OCI-LY7 (cell line): ENCODE measurements at regions not wholly inside any gene's neighbourhood (a gene's known extent, or its start where the extent isn't known, plus 50 kb on each side); places are given as distances from the start of the nearest gene placed in this dataset.

ENCODE experiments used
- BruUV-seq: library from RNA; stranded (reverse); fragments of 400-500 nt; replicated peaks from 2 replicates; lab custom pipeline; 2021; lab: Mats Ljungman, UMichigan
- CTCF ChIA-PET: fragments of 300-600 bp; sonication (Branson Sonifier 250); formaldehyde crosslinking; loops from one replicate; lab custom pipeline; 2022; ENCODE audit warnings: antibody characterized with exemption; ENCODE audit not compliant: unreplicated experiment; lab: Charles Lee
- POLR2A ChIA-PET: fragments of 300-600 bp; sonication (Branson Sonifier 250); formaldehyde crosslinking; loops from one replicate; lab custom pipeline; 2022; ENCODE audit warnings: antibody characterized with exemption; lab: Charles Lee
- DNase-seq: peaks from one replicate; pipeline ENCODE4 v3.0.0-alpha.2; 2015; ENCODE audit warnings: low spot score
- H2AFZ ChIP-seq: fragments of 200-600 bp; sonication (generic), shearing (Covaris generic); 2 replicates; pipeline ENCODE4 v1.6.1; 2014; ENCODE audit warnings: mild to moderate bottlenecking, antibody characterized with exemption, low read length, moderate library complexity
- H3K27ac ChIP-seq: fragments of 200-600 bp; sonication (generic); 2 replicates; pipeline ENCODE4 v1.5.1; 2014; ENCODE audit warnings: mixed run types, low read depth, mild to moderate bottlenecking, moderate library complexity, low read length, inconsistent platforms; ENCODE audit not compliant: poor library complexity, severe bottlenecking
- H3K36me3 ChIP-seq: fragments of 200-600 bp; sonication (generic); 2 replicates; pipeline ENCODE4 v1.6.1; 2014; ENCODE audit warnings: mild to moderate bottlenecking, antibody characterized with exemption, low read length, moderate library complexity, mixed read lengths; ENCODE audit not compliant: insufficient read depth
- H3K4me1 ChIP-seq: fragments of 200-600 bp; sonication (generic); 2 replicates; pipeline ENCODE4 v1.5.1; 2014; ENCODE audit warnings: mild to moderate bottlenecking, low read length; ENCODE audit not compliant: insufficient read depth, poor library complexity, severe bottlenecking
- H3K4me2 ChIP-seq: fragments of 200-600 bp; sonication (generic); 2 replicates; pipeline ENCODE4 v1.6.1; 2014; ENCODE audit warnings: mild to moderate bottlenecking, low read length
- H3K4me3 ChIP-seq: fragments of 200-600 bp; sonication (generic); 2 replicates; pipeline ENCODE4 v1.5.1; 2014; ENCODE audit warnings: mild to moderate bottlenecking, low read depth, low read length; ENCODE audit not compliant: poor library complexity, severe bottlenecking
- H3K79me2 ChIP-seq: fragments of 200-600 bp; sonication (generic); 2 replicates; pipeline ENCODE4 v1.6.1; 2016; ENCODE audit warnings: low read depth, mild to moderate bottlenecking, low read length, moderate library complexity, mixed read lengths; ENCODE audit not compliant: insufficient read depth
- H3K9me2 ChIP-seq: fragments of 200-600 bp; sonication (generic); 2 replicates; pipeline ENCODE4 v1.6.1; 2016; ENCODE audit warnings: mild to moderate bottlenecking, low read length, mixed read lengths; ENCODE audit not compliant: insufficient read depth
- H3K9me3 ChIP-seq: fragments of 200-600 bp; sonication (generic); 2 replicates; pipeline ENCODE4 v1.6.1; 2014; ENCODE audit warnings: mild to moderate bottlenecking, mixed run types, low read length, mixed read lengths
- H4K20me1 ChIP-seq: fragments of 200-600 bp; sonication (generic); 2 replicates; pipeline ENCODE4 v1.6.1; 2014; ENCODE audit warnings: mild to moderate bottlenecking, antibody characterized with exemption, low read length, moderate library complexity, mixed read lengths; ENCODE audit not compliant: insufficient read depth
- EZH2phosphoT487 ChIP-seq: fragments of 200-600 bp; sonication (generic); IDR thresholded peaks from 2 replicates; pipeline ENCODE4 v1.6.1; 2018; ENCODE audit warnings: low read depth, borderline replicate concordance, mild to moderate bottlenecking, mixed run types, antibody characterized with exemption, low read length, moderate library complexity, mixed read lengths
- intact Hi-C: fragments of 100-400 bp; cut with micrococcal nuclease; formaldehyde crosslinking; loops from one replicate; pipeline ENCODE4 v1.10.0; 2022; ENCODE audit not compliant: unreplicated experiment
- TF ChIP-seq, protein P1 (sequence below): fragments of 200-600 bp; sonication (generic); conservative IDR thresholded peaks from 2 replicates; pipeline ENCODE4 v1.5.1; 2014; ENCODE audit warnings: mild to moderate bottlenecking, antibody characterized with exemption, low read length, moderate library complexity, mixed read lengths

DNA sequence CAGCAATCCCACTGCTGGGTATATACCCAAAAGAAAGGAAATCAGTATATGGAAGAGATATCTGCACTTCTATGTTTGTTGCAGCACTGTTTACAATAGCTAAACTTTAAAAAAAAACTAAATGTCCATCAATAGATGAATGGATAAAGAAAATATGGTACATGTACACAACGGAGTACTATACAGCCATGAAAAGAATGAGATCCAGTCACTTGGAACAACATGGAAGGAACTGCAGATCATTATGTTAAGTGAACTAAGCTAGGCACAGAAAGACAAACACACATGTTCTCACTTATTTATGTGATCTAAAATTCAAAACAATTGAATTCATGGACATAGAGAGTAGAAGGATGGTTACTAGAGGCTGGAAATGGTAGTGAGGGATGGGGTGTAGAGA lies 400.7 kb downstream of the ZNF674 start:
- no peaks in the 10 kb centered on the region for H3K4me1 ChIP-seq
- H4K20me1 ChIP-seq, result no peaks in the 10 kb centered on the region
- ChIA-PET POLR2A (no interaction called here), CTCF (no interaction called here)
- DNase-seq, result no peak
- intact Hi-C loops, result no loop called here
- H2AFZ ChIP-seq, result no peak overlapping the region
- no peaks in the 10 kb centered on the region for H3K36me3 ChIP-seq
- no peak overlapping the region for H3K4me3 ChIP-seq
- no peaks in the 10 kb centered on the region for H3K9me3 ChIP-seq
- no peaks in the 10 kb centered on the region for H3K9me2 ChIP-seq
- TF ChIP-seq, protein P1, sequence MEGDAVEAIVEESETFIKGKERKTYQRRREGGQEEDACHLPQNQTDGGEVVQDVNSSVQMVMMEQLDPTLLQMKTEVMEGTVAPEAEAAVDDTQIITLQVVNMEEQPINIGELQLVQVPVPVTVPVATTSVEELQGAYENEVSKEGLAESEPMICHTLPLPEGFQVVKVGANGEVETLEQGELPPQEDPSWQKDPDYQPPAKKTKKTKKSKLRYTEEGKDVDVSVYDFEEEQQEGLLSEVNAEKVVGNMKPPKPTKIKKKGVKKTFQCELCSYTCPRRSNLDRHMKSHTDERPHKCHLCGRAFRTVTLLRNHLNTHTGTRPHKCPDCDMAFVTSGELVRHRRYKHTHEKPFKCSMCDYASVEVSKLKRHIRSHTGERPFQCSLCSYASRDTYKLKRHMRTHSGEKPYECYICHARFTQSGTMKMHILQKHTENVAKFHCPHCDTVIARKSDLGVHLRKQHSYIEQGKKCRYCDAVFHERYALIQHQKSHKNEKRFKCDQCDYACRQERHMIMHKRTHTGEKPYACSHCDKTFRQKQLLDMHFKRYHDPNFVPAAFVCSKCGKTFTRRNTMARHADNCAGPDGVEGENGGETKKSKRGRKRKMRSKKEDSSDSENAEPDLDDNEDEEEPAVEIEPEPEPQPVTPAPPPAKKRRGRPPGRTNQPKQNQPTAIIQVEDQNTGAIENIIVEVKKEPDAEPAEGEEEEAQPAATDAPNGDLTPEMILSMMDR, result no peak
- no peak for TF ChIP-seq EZH2phosphoT487
- H3K4me2 ChIP-seq, result no peak overlapping the region
- BruUV-seq, result no TSS peak
- H3K27ac ChIP-seq, result no peak overlapping the region
- H3K79me2 ChIP-seq, result no peaks in the 10 kb centered on the region

DNA sequence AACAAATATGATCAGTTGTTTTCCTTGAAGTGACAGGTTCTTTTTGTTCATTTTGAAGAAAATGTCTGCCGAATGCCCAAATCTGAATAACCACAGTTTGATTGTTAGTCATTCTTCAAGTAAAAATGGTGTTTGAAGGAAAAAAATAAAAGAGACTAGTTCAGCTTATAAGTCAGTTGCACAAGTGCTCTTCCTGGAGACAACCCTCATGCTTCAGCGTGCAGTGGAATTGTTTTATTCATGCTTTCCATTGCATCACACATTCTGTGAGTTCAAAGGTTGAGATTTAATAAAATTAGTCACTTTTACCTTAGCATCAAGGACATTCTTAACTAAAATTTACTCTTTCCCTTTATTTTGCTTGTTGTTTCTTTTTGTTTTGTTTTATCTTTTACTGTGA lies 404.9 kb downstream of the ZNF674 start:
- no peak for DNase-seq
- no peak overlapping the region for H2AFZ ChIP-seq
- H3K9me2 ChIP-seq, result no peaks in the 10 kb centered on the region
- ChIA-PET POLR2A (no interaction called here), CTCF (no interaction called here)
- no TSS peak for BruUV-seq
- no peaks in the 10 kb centered on the region for H4K20me1 ChIP-seq
- H3K36me3 ChIP-seq, result no peaks in the 10 kb centered on the region
- H3K4me3 ChIP-seq, result no peak overlapping the region
- H3K79me2 ChIP-seq, result no peaks in the 10 kb centered on the region
- H3K4me2 ChIP-seq, result no peak overlapping the region
- no peaks in the 10 kb centered on the region for H3K9me3 ChIP-seq
- TF ChIP-seq EZH2phosphoT487, result no peak
- TF ChIP-seq, protein P1, result no peak
- H3K4me1 ChIP-seq, result no peaks in the 10 kb centered on the region
- H3K27ac ChIP-seq, result no peak overlapping the region
- intact Hi-C loops, result no loop called here

DNA sequence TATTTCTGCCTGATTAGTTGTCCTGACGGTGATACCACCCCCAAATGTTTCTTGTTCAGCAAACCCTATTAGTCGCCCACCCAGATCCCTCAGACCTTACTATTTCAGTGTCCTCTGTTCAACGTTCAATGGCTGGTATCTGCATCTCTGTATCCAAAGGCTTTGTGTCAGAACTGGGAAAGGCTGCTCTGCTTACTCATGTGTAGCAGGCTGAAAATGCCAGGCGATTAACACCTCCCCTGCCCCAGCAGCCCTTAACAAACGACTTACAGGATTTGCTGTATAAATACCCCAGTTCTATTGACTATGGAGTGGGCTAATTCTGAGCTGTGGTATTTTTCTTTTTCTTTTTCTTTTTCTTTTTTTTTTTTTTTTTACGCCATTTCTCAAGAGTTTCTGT lies 415.0 kb downstream of the ZNF674 start:
- BruUV-seq, result no TSS peak
- H3K4me1 ChIP-seq, result no peaks in the 10 kb centered on the region
- ChIA-PET POLR2A (interaction anchor here (0.8 kb wide), 1 partner anchor 20 kb away, joined by 5 read pairs; no protein-coding TSS in a partner anchor), CTCF (no interaction called here)
- no peak overlapping the region for H3K27ac ChIP-seq
- TF ChIP-seq EZH2phosphoT487, result no peak
- TF ChIP-seq, protein P1, result no peak
- intact Hi-C loops, result no loop called here
- no peaks in the 10 kb centered on the region for H4K20me1 ChIP-seq
- H3K36me3 ChIP-seq, result no peaks in the 10 kb centered on the region
- H3K79me2 ChIP-seq, result no peaks in the 10 kb centered on the region
- DNase-seq, result no peak
- no peaks in the 10 kb centered on the region for H3K9me3 ChIP-seq
- H3K4me2 ChIP-seq, result no peak overlapping the region
- H2AFZ ChIP-seq, result no peak overlapping the region
- no peak overlapping the region for H3K4me3 ChIP-seq
- H3K9me2 ChIP-seq, result no peaks in the 10 kb centered on the region
